H1 (cell line): ENCODE measurements at regions not wholly inside any gene's neighbourhood (a gene's known extent, or its start where the extent isn't known, plus 50 kb on each side); places are given as distances from the start of the nearest gene placed in this dataset.

Experiments used
- EZH2 ChIP-seq: fragments of 200-600 bp; sonication (generic); IDR thresholded peaks from 2 replicates; pipeline ENCODE4 v1.7.1; 2012; ENCODE audit warnings: low read depth, mild to moderate bottlenecking, moderate library complexity, low read length, inconsistent platforms; ENCODE audit not compliant: severe bottlenecking

DNA sequence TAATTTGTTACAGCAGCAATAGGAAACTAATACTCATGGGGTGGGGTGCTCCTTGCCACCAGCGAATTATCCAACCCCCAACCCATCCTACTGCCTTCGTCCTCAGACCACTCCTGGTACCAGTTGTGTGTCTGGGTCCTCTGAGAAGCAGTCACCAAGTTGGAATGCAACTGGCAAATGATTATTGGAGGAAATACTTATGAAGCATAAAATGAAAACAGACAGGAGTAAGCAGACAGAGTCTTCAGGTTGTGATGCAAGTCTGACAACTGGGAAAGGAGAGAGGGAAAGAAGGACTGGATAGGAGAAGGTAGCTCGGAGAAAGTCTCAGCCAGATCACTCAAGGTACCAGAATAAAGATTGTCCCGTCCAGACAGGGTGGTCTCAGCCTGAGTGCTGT, 181.1 kb upstream of the ARID2 start (continued):
- no peak for TF ChIP-seq EZH2
- TF ChIP-seq, all 59 proteins: peak for 0
